Thyroid gland (tissue), 4 donors: ENCODE measurements at regions not wholly inside any gene's neighbourhood (a gene's known extent, or its start where the extent isn't known, plus 50 kb on each side); places are given as distances from the start of the nearest gene placed in this dataset.

Experiments
- DNase-seq, 2 donors: peaks; one replicate each; pipeline ENCODE4 v3.0.0-alpha.2; 2019
- H3K27ac ChIP-seq, 3 donors: fragments of 200-600 bp; sonication (generic); 1 replicate in 2 of 3; 2 replicates in 1 of 3; pipeline ENCODE4 v1.5.1; 2016 to 2019; ENCODE audit warnings: mild to moderate bottlenecking in 1 of 3, moderate library complexity in 1 of 3
- H3K27me3 ChIP-seq: fragments of 200-600 bp; sonication (generic); one replicate; pipeline ENCODE4 v1.5.1; 2019
- H3K36me3 ChIP-seq, 2 donors: fragments of 200-600 bp; sonication (generic); one replicate each; pipeline ENCODE4 v1.5.1; 2016 to 2019
- H3K4me1 ChIP-seq, 2 donors: fragments of 200-600 bp; sonication (generic); one replicate each; pipeline ENCODE4 v1.5.1; 2017 to 2019
- H3K4me3 ChIP-seq, 3 donors: fragments of 200-600 bp; sonication (generic); replicated peaks in 1 of 3; 1 replicate in 2 of 3; 2 replicates in 1 of 3; pipeline ENCODE4 v1.5.1; 2016; ENCODE audit warnings: mild to moderate bottlenecking in 1 of 3
- H3K9me3 ChIP-seq: fragments of 200-600 bp; sonication (generic); one replicate; pipeline ENCODE4 v1.5.1; 2017
- POLR2A ChIP-seq, 2 donors: fragments of 450-650 bp; IDR thresholded peaks; one replicate each; pipeline ENCODE4 v1.6.1; 2017; ENCODE audit warnings: antibody characterized with exemption in 2 of 2, mild to moderate bottlenecking in 2 of 2, moderate library complexity in 1 of 2
- WGBS, 2 donors: methylation state at CpG; one replicate each; pipeline ENCODE4 v1.1.5; 2017; 5-methylcytosine and 5-hydroxymethylcytosine counted together
- intact Hi-C: fragments of 100-400 bp; cut with DNase I; formaldehyde crosslinking; loops from one replicate; pipeline ENCODE4 v1.15.1; 2023
- TF ChIP-seq, protein P1 (sequence below), 6 experiments: fragments of 200-600 bp in 3 of 6; fragments of 450-650 bp in 3 of 6; sonication (generic) in 3 of 6; IDR thresholded peaks; one replicate each; pipeline ENCODE4 v1.5.1; 2016 to 2019; ENCODE audit warnings: antibody characterized with exemption in 6 of 6, mild to moderate bottlenecking in 2 of 6, inconsistent platforms in 1 of 6, moderate library complexity in 1 of 6

DNA sequence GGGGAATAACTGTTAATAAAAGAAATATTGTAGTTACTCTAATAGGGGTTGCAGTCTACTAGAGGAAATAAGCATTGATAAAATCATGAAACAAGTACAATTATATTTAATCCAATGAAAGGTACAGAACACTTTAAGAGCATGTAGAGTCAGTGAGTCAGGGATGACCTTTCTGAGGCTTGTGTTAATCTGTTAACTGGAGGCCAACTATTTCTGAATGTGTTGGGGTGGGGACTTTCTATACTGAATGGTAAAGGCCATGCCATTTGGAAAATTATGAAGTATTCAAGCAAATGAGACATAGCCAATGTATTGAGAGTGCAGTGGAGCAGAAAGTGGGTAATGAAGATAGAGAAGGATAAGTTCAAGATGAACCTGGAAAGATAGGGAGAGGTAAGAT, 646.2 kb downstream of the ADGRL2 start:
- TF ChIP-seq POLR2A (IDR thresholded peaks at IDR 0.05) = no peak
- TF ChIP-seq, protein P1, sequence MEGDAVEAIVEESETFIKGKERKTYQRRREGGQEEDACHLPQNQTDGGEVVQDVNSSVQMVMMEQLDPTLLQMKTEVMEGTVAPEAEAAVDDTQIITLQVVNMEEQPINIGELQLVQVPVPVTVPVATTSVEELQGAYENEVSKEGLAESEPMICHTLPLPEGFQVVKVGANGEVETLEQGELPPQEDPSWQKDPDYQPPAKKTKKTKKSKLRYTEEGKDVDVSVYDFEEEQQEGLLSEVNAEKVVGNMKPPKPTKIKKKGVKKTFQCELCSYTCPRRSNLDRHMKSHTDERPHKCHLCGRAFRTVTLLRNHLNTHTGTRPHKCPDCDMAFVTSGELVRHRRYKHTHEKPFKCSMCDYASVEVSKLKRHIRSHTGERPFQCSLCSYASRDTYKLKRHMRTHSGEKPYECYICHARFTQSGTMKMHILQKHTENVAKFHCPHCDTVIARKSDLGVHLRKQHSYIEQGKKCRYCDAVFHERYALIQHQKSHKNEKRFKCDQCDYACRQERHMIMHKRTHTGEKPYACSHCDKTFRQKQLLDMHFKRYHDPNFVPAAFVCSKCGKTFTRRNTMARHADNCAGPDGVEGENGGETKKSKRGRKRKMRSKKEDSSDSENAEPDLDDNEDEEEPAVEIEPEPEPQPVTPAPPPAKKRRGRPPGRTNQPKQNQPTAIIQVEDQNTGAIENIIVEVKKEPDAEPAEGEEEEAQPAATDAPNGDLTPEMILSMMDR (IDR thresholded peaks at IDR 0.05) = no peak
- H3K4me3 ChIP-seq = no peak overlapping the region
- intact Hi-C loops = no loop called here
- no peak overlapping the region for H3K27ac ChIP-seq
- no peaks in the 10 kb centered on the region for H3K4me1 ChIP-seq
- H3K27me3 ChIP-seq = no peaks in the 10 kb centered on the region
- no peaks in the 10 kb centered on the region for H3K9me3 ChIP-seq
- no peaks in the 10 kb centered on the region for H3K36me3 ChIP-seq
- DNase-seq = no peak

DNA sequence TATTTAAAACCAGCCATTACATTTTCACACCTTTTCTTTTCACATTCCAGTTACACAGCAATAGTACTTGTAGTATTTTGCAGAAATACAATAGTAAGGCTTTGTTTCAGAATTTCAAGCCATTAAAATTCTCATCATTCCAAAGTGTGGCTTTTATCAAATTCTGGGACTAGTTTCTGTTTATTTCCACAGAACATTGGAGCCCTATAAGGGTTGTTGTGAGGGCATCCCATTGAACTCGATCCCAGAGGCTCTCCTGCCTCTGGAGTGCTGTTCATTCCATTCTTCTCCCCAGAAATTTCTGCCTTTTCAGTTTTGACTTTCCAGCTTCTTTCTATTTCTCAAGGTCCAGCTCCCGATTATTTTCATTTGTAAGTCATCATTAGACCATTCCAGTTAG, 645.5 kb downstream of the ADGRL2 start:
- Histone ChIP-seq H3K27ac (no peak overlapping the region), H3K27me3 (no peaks in the 10 kb centered on the region), H3K36me3 (no peaks in the 10 kb centered on the region), H3K4me3 (no peak overlapping the region), H3K4me1 (no peaks in the 10 kb centered on the region), H3K9me3 (no peaks in the 10 kb centered on the region)
- no peak for DNase-seq
- intact Hi-C loops = no loop called here
- no peak for TF ChIP-seq POLR2A (IDR thresholded peaks at IDR 0.05)
- TF ChIP-seq, protein P1 (IDR thresholded peaks at IDR 0.05) = no peak
- WGBS, 2 donors = 55 to 61% methylated on average over 2 of the region's 2 CpGs

DNA sequence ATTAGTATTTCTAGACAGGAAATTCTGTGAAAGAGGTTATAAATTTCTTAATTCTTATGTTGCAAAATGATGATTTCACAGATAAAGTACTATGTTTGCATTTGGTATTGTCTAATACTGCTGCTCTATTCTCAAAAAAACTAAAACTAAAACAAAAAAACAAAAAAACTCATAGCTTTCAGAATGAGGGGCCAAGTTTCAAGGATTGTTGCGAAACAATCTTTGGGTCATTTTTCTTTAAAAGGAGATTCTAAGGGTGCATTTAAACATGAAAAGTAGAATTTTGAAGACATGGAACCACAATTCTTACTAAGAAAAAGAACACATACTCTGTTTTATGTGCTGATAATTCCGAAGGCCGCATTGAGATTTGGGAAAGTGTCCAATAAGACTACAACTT, 645.1 kb downstream of the ADGRL2 start:
- TF ChIP-seq POLR2A (IDR thresholded peaks at IDR 0.05) = no peak
- TF ChIP-seq, protein P1 (IDR thresholded peaks at IDR 0.05) = no peak
- Histone ChIP-seq H3K4me1 (no peaks in the 10 kb centered on the region), H3K27me3 (no peaks in the 10 kb centered on the region), H3K36me3 (no peaks in the 10 kb centered on the region), H3K27ac (no peak overlapping the region), H3K4me3 (no peak overlapping the region), H3K9me3 (no peaks in the 10 kb centered on the region)
- intact Hi-C loops = no loop called here
- WGBS, 2 donors = 79 to 85% methylated on average over 3 of the region's 3 CpGs
- DNase-seq = no peak

DNA sequence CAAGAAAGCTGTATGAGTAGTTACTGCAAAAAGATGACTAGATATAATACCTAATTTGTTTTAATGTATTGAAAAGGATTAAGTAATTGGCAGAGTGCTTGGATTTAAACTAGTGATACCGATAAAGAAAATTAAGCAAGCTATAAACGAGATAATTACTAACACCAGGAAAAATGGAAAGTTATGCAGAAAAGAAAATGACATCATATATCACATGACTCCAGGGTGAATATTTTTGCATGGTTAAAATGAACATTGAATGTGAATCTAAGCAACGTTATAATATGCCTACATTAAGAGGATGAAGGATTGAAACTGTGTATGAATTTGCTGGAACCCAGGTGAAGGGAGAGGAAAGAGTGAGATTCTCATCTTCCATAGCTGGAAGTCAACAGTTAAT, 644.4 kb downstream of the ADGRL2 start:
- H3K9me3 ChIP-seq = no peaks in the 10 kb centered on the region
- H3K27me3 ChIP-seq = no peaks in the 10 kb centered on the region
- DNase-seq = no peak
- no peaks in the 10 kb centered on the region for H3K36me3 ChIP-seq
- TF ChIP-seq, protein P1 (IDR thresholded peaks at IDR 0.05) = no peak
- TF ChIP-seq POLR2A (IDR thresholded peaks at IDR 0.05) = no peak
- H3K4me3 ChIP-seq = no peak overlapping the region
- intact Hi-C loops = no loop called here
- no peaks in the 10 kb centered on the region for H3K4me1 ChIP-seq
- no peak overlapping the region for H3K27ac ChIP-seq
- WGBS, 2 donors = 79 to 87% methylated on average over 3 of the region's 3 CpGs

DNA sequence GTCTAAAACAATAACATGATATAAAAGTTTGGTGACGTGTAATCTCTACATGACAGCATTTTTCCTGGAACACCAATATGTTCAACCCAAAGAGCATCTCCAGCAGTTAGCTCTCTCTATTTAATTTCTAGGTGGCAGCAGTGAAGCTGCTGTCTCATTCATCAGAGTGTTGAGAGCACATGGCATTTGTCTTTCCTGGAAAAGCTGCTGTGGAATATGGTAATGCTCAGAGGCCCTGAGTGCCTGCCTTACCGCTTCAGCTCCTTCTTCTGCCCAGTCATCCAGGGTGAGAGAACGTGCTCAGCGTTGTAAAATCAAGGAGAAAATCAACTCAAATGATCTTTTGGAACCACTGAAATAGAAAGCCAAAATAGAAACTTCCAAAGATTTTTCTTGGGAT, 640.7 kb downstream of the ADGRL2 start:
- no peak for TF ChIP-seq POLR2A (IDR thresholded peaks at IDR 0.05)
- TF ChIP-seq, protein P1 (IDR thresholded peaks at IDR 0.05) = no peak
- Histone ChIP-seq H3K27ac (no peak overlapping the region), H3K27me3 (no peaks in the 10 kb centered on the region), H3K9me3 (no peaks in the 10 kb centered on the region), H3K36me3 (no peaks in the 10 kb centered on the region), H3K4me1 (no peaks in the 10 kb centered on the region), H3K4me3 (no peak overlapping the region)
- DNase-seq = peak; percentile 16 to 35
- intact Hi-C loops = no loop called here
- WGBS, 2 donors = 45 to 57% methylated on average over 4 of the region's 4 CpGs
